Mesenchymal stem cell (in vitro differentiated cells and primary cell): ENCODE measurements at regions not wholly inside any gene's neighbourhood (a gene's known extent, or its start where the extent isn't known, plus 50 kb on each side); places are given as distances from the start of the nearest gene placed in this dataset.

Experiments
- DNase-seq: peaks from one replicate; pipeline ENCODE4 v3.0.0-alpha.2; 2013
- H2AFZ ChIP-seq: one replicate; pipeline ENCODE4 v1.6.1; 2013; ENCODE audit warnings: low read depth, mild to moderate bottlenecking, control low read depth, inconsistent platforms, low read length, moderate library complexity
- H2AK5ac ChIP-seq: 2 replicates; pipeline ENCODE4 v1.6.1; 2013; ENCODE audit warnings: low read length, moderate library complexity, mild to moderate bottlenecking, inconsistent platforms; ENCODE audit not compliant: severe bottlenecking
- H2BK120ac ChIP-seq: one replicate; pipeline ENCODE4 v1.6.1; 2013; ENCODE audit warnings: low read depth, mild to moderate bottlenecking, inconsistent platforms, low read length, moderate library complexity
- H2BK12ac ChIP-seq, 2 experiments: one replicate each; pipeline ENCODE4 v1.6.1; 2013; ENCODE audit warnings: inconsistent platforms in 2 of 2, low read length in 2 of 2, mild to moderate bottlenecking in 2 of 2, moderate library complexity in 2 of 2, control low read depth in 1 of 2
- H2BK15ac ChIP-seq: one replicate; pipeline ENCODE4 v1.6.1; 2013; ENCODE audit warnings: mild to moderate bottlenecking, low read depth, inconsistent platforms; ENCODE audit not compliant: poor library complexity, severe bottlenecking
- H2BK5ac ChIP-seq: 2 replicates; pipeline ENCODE4 v1.6.1; 2013; ENCODE audit warnings: low read depth, mild to moderate bottlenecking, low read length, control low read depth, inconsistent platforms; ENCODE audit not compliant: poor library complexity, severe bottlenecking
- H3K14ac ChIP-seq, 2 experiments: one replicate each; pipeline ENCODE4 v1.6.1; 2013; ENCODE audit warnings: inconsistent platforms in 2 of 2, low read length in 2 of 2, control low read depth in 1 of 2, mild to moderate bottlenecking in 1 of 2, moderate library complexity in 1 of 2
- H3K18ac ChIP-seq, 2 experiments: one replicate each; pipeline ENCODE4 v1.6.1; 2013; ENCODE audit warnings: inconsistent platforms in 2 of 2, low read length in 2 of 2, control low read depth in 1 of 2, low read depth in 1 of 2, mild to moderate bottlenecking in 1 of 2
- H3K23ac ChIP-seq, 2 experiments: one replicate each; pipeline ENCODE4 v1.6.1; 2013; ENCODE audit warnings: inconsistent platforms in 2 of 2, low read length in 2 of 2, mild to moderate bottlenecking in 2 of 2, moderate library complexity in 2 of 2, control low read depth in 1 of 2
- H3K27ac ChIP-seq: 2 replicates; pipeline ENCODE4 v1.5.1; 2013; ENCODE audit warnings: mild to moderate bottlenecking, moderate library complexity, low read length, control low read depth, inconsistent platforms; ENCODE audit not compliant: poor library complexity, severe bottlenecking
- H3K27me3 ChIP-seq, 2 experiments: 2 replicates each; pipeline versions ENCODE4 v1.6.1 to v1.7.0; 2013; ENCODE audit warnings: low read length in 2 of 2, mild to moderate bottlenecking in 2 of 2, moderate library complexity in 2 of 2, control low read depth in 1 of 2, inconsistent platforms in 1 of 2; ENCODE audit not compliant: control insufficient read depth in 1 of 2, insufficient read depth in 1 of 2
- H3K36me3 ChIP-seq, 2 experiments: 2 replicates each; pipeline versions ENCODE4 v1.6.1 to v1.7.0; 2013; ENCODE audit warnings: low read length in 2 of 2, control low read depth in 1 of 2, inconsistent platforms in 1 of 2, low read depth in 1 of 2, mild to moderate bottlenecking in 1 of 2; ENCODE audit not compliant: insufficient read depth in 2 of 2, control insufficient read depth in 1 of 2
- H3K4ac ChIP-seq, 2 experiments: one replicate each; pipeline ENCODE4 v1.6.1; 2013; ENCODE audit warnings: inconsistent platforms in 2 of 2, low read length in 2 of 2, mild to moderate bottlenecking in 2 of 2, moderate library complexity in 2 of 2, control low read depth in 1 of 2, low read depth in 1 of 2
- H3K4me1 ChIP-seq: 2 replicates; pipeline ENCODE4 v1.6.1; 2013; ENCODE audit warnings: low read depth, low read length, control low read depth; ENCODE audit not compliant: control insufficient read depth, insufficient read depth
- H3K4me2 ChIP-seq: 2 replicates; pipeline ENCODE4 v1.6.1; 2013; ENCODE audit warnings: low read length, mild to moderate bottlenecking, inconsistent platforms; ENCODE audit not compliant: poor library complexity, severe bottlenecking
- H3K4me3 ChIP-seq, 2 experiments: 2 replicates each; pipeline versions ENCODE4 v1.5.1 to v1.7.0; 2013; ENCODE audit warnings: low read length in 2 of 2, mild to moderate bottlenecking in 2 of 2, control low read depth in 1 of 2, low read depth in 1 of 2; ENCODE audit not compliant: insufficient read depth in 1 of 2
- H3K79me1 ChIP-seq: replicated peaks from 2 replicates; pipeline ENCODE4 v1.6.1; 2013; ENCODE audit warnings: mild to moderate bottlenecking, control low read depth, low read length, inconsistent platforms; ENCODE audit not compliant: poor library complexity, severe bottlenecking
- H3K9ac ChIP-seq: 2 replicates; pipeline ENCODE4 v1.7.0; 2013; ENCODE audit warnings: mild to moderate bottlenecking, low read length, moderate library complexity
- H3K9me3 ChIP-seq: 2 replicates; pipeline ENCODE4 v1.7.0; 2013; ENCODE audit warnings: mild to moderate bottlenecking, low read length; ENCODE audit not compliant: control insufficient read depth
- H4K8ac ChIP-seq: one replicate; pipeline ENCODE4 v1.6.1; 2013; ENCODE audit warnings: inconsistent platforms, mild to moderate bottlenecking, low read length, moderate library complexity
- H4K91ac ChIP-seq: one replicate; pipeline ENCODE4 v1.6.1; 2013; ENCODE audit warnings: mild to moderate bottlenecking, low read length, inconsistent platforms
- WGBS: methylation state at CpG from one replicate; pipeline ENCODE4 v1.1.7; 2013; ENCODE audit warnings: mixed read lengths; 5-methylcytosine and 5-hydroxymethylcytosine counted together

DNA sequence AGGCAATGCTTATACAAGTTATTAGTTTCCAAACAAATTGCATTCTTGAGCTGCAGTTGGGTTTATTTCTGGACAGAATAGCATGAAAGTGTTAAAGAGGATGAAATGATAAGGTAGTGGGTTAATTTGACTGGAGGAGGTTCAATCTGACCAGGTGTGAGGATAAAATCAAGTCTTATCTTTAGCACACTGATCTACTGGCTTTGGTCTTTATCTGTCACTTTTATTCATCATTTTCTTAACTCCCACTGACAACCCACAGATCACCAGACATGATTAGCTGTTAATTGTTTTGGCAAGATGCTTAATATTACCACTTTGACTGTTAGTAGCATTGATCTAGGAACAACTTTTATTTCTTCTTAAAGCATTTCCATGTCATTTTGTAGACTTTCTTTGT is 74.4 kb upstream of the CNTLN start:
- Histone ChIP-seq H3K14ac (no peak overlapping the region), H3K4me3 (no peak overlapping the region), H2BK15ac (no peak overlapping the region), H3K27ac (no peak overlapping the region), H3K9me3 (no peaks in the 10 kb centered on the region), H3K9ac (no peak overlapping the region), H3K4ac (no peak overlapping the region), H3K27me3 (no peaks in the 10 kb centered on the region), H2BK120ac (no peak overlapping the region), H2BK12ac (no peak overlapping the region), H4K91ac (no peak overlapping the region), H3K18ac (no peak overlapping the region), H2BK5ac (no peak overlapping the region), H3K4me1 (no peaks in the 10 kb centered on the region), H3K36me3 (no peaks in the 10 kb centered on the region), H3K23ac (no peak overlapping the region), H3K4me2 (no peak overlapping the region), H3K79me1 (no peaks in the 10 kb centered on the region), H2AK5ac (no peak overlapping the region), H2AFZ (no peak overlapping the region), H4K8ac (no peak overlapping the region)
- DNase-seq, result no peak

DNA sequence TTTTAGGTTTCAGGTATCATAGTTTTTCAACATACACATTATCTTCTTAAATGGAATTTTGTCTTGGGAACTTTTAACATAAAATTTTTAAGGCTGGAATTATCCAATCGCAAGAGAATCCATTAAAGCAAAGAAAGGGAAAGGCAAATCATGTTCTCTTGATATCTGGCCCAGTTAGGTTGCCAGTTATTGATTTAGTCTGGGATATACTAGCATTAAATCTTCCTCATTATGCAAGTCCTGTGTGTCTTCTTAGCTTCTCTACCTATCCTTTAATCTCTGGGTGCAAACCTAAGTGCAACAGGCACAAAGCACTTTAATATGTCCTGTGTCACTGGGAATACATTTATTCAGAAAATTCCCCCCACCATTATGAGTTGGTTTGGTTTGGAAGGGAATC is 75.4 kb upstream of the CNTLN start:
- H3K79me1 ChIP-seq, result no peaks in the 10 kb centered on the region
- H2BK120ac ChIP-seq, result no peak overlapping the region
- no peak overlapping the region for H2AFZ ChIP-seq
- H4K8ac ChIP-seq, result no peak overlapping the region
- H3K4ac ChIP-seq, result no peak overlapping the region
- H2AK5ac ChIP-seq, result no peak overlapping the region
- H3K18ac ChIP-seq, result no peak overlapping the region
- no peak overlapping the region for H2BK5ac ChIP-seq
- H2BK15ac ChIP-seq, result no peak overlapping the region
- no peak overlapping the region for H3K23ac ChIP-seq
- 100% methylated on average over 1 of the region's 1 CpG for WGBS
- no peak overlapping the region for H3K4me3 ChIP-seq
- no peak overlapping the region for H4K91ac ChIP-seq
- no peaks in the 10 kb centered on the region for H3K36me3 ChIP-seq
- no peaks in the 10 kb centered on the region for H3K4me1 ChIP-seq
- H3K4me2 ChIP-seq, result no peak overlapping the region
- DNase-seq, result no peak
- no peaks in the 10 kb centered on the region for H3K9me3 ChIP-seq
- H3K14ac ChIP-seq, result no peak overlapping the region
- H2BK12ac ChIP-seq, result no peak overlapping the region
- H3K9ac ChIP-seq, result no peak overlapping the region
- H3K27me3 ChIP-seq, result no peaks in the 10 kb centered on the region
- H3K27ac ChIP-seq, result no peak overlapping the region

DNA sequence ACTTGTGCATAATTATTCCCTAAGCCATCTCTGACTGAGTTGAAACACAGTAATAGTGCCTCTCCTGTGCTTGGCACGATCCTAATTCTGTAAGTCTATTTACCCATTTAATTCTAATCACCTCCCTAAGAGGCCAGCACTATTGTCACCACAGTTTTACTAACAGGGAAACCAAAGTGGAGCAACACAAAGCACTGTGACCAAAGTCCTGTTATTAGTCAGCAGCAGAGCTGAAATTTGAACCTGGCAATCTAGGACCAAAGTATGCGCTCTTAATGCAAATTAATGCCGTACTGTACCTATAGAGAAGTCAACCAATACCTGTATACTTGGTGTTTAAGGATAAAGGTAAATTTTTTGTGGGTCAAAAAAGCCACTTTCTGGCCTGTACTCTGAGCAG is 77.1 kb upstream of the CNTLN start:
- H3K4ac ChIP-seq, result no peak overlapping the region
- H3K4me3 ChIP-seq, result no peak overlapping the region
- no peak for DNase-seq
- no peak overlapping the region for H3K9ac ChIP-seq
- no peaks in the 10 kb centered on the region for H3K27me3 ChIP-seq
- H2BK5ac ChIP-seq, result no peak overlapping the region
- WGBS, result 65% methylated on average over 3 of the region's 3 CpGs
- H2BK120ac ChIP-seq, result no peak overlapping the region
- no peaks in the 10 kb centered on the region for H3K79me1 ChIP-seq
- no peak overlapping the region for H2AFZ ChIP-seq
- no peak overlapping the region for H3K14ac ChIP-seq
- no peak overlapping the region for H4K8ac ChIP-seq
- H3K36me3 ChIP-seq, result no peaks in the 10 kb centered on the region
- H2BK12ac ChIP-seq, result no peak overlapping the region
- no peak overlapping the region for H2BK15ac ChIP-seq
- H2AK5ac ChIP-seq, result no peak overlapping the region
- H4K91ac ChIP-seq, result no peak overlapping the region
- no peaks in the 10 kb centered on the region for H3K4me1 ChIP-seq
- H3K9me3 ChIP-seq, result no peaks in the 10 kb centered on the region
- H3K23ac ChIP-seq, result no peak overlapping the region
- no peak overlapping the region for H3K18ac ChIP-seq
- H3K4me2 ChIP-seq, result no peak overlapping the region
- no peak overlapping the region for H3K27ac ChIP-seq

DNA sequence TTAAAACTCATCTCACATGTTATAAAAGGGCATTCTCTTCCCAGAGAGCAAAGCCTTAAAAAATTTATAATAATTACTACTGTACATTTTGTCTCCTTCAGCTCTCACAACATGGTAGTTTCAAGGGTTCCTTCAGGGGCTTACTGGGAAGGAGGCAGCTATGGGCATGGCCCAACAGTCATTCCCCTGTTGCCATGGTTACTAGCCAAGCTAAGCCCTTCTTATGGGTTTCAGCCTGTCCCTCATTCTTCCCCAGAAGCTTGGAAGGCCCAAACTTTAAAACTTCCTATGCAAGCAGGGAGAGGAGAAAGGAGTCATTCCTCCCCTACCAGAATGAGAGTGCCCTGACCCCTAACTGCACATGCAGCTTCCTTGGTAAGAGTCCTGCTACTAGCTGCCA is 82.2 kb upstream of the CNTLN start:
- H3K4me2 ChIP-seq, result no peak overlapping the region
- no peak overlapping the region for H2BK5ac ChIP-seq
- peak overlapping the region; percentile 50 for H4K91ac ChIP-seq
- H3K4ac ChIP-seq, result no peak overlapping the region
- no peak overlapping the region for H2BK120ac ChIP-seq
- DNase-seq, result no peak
- H2AFZ ChIP-seq, result no peak overlapping the region
- H3K9me3 ChIP-seq, result no peaks in the 10 kb centered on the region
- H3K18ac ChIP-seq, result peak overlapping the region in 1 of 2 experiments; percentile 12
- no peaks in the 10 kb centered on the region for H3K79me1 ChIP-seq
- no peaks in the 10 kb centered on the region for H3K27me3 ChIP-seq
- peak overlapping the region; percentile 28 for H4K8ac ChIP-seq
- no peak overlapping the region for H3K27ac ChIP-seq
- H3K4me3 ChIP-seq, result no peak overlapping the region
- no peak overlapping the region for H2BK12ac ChIP-seq
- H3K23ac ChIP-seq, result no peak overlapping the region
- no peak overlapping the region for H2BK15ac ChIP-seq
- no peaks in the 10 kb centered on the region for H3K36me3 ChIP-seq
- peak overlapping the region in 1 of 2 experiments; percentile 15 for H3K14ac ChIP-seq
- no peak overlapping the region for H3K9ac ChIP-seq
- no peaks in the 10 kb centered on the region for H3K4me1 ChIP-seq
- H2AK5ac ChIP-seq, result no peak overlapping the region
